Heart left ventricle (tissue), 13 donors: ENCODE measurements at regions not wholly inside any gene's neighbourhood (a gene's known extent, or its start where the extent isn't known, plus 50 kb on each side); places are given as distances from the start of the nearest gene placed in this dataset.

ENCODE experiments used
- POLR2A ChIP-seq, 2 donors: fragments of 450-650 bp; IDR thresholded peaks; one replicate each; pipeline ENCODE4 v1.6.1; 2017; ENCODE audit warnings: antibody characterized with exemption in 2 of 2, mild to moderate bottlenecking in 2 of 2, moderate library complexity in 2 of 2
- TF ChIP-seq, protein P1 (sequence below), 12 donors: fragments of 200-600 bp; sonication (generic) in 4 of 12; IDR thresholded peaks; one replicate each; pipeline versions ENCODE4 v1.5.0 to v1.8.0; 2018 to 2022; ENCODE audit warnings: antibody characterized with exemption in 12 of 12, mild to moderate bottlenecking in 5 of 12
- donor health status: ischemic (EF 13 %, LVEDD 7.1; RV severe dilation, severe dysfunction).
- donor health status: DM: no; HTN: yes; CAD: no.
- donor health status: DM: no; HTN: no; CAD: no.
- donor health status: ischemic (EF 25% LVEDD 6.9; RV normal size, moderate dysfunction).
- donor health status: ischemic (EF 25% LVEDD 5.7; RV mildly dilated, moderate dysfunction).
- donor health status: ischemic (EF 35%, LVEDD 5.7; RV mildly dilated, moderate dysfunction).
- donor health status: nonischemic (EF 11% LVEDD 7.7; RV severe dilation, severe dysfunction).
- donor health status: DM: yes; HTN: yes; CAD: no.
- donor health status: PGD.
- donor health status: ischemic (EF 29% LVEDD 5.4; RV normal size, mild dysfunction).
- donor health status: nonischemic (EF 23%, LVEDD 6.1; RV moderate dilation, normal function).

DNA sequence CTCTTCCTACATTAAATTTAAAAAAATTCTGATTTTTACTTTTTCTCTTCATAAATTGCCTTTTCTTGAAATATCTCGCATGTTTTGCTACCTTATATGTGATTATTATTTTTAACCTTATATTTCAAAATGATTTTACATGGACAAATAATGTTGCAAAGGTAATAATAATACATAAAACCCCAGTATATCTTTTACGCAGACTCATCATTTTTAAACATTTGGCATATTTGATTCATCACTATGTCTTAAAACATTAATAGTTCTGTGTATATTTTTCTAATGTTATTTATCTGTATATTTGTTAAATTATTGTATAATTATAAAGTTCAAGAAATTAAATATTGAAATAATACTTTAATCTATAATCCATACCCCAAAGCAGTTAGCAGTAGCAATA is 350.8 kb downstream of the RPL10L start:
- TF ChIP-seq, protein P1, sequence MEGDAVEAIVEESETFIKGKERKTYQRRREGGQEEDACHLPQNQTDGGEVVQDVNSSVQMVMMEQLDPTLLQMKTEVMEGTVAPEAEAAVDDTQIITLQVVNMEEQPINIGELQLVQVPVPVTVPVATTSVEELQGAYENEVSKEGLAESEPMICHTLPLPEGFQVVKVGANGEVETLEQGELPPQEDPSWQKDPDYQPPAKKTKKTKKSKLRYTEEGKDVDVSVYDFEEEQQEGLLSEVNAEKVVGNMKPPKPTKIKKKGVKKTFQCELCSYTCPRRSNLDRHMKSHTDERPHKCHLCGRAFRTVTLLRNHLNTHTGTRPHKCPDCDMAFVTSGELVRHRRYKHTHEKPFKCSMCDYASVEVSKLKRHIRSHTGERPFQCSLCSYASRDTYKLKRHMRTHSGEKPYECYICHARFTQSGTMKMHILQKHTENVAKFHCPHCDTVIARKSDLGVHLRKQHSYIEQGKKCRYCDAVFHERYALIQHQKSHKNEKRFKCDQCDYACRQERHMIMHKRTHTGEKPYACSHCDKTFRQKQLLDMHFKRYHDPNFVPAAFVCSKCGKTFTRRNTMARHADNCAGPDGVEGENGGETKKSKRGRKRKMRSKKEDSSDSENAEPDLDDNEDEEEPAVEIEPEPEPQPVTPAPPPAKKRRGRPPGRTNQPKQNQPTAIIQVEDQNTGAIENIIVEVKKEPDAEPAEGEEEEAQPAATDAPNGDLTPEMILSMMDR (IDR thresholded peaks at IDR 0.05), result no peak
- no peak for TF ChIP-seq POLR2A (IDR thresholded peaks at IDR 0.05)
